ENCODE measurements at regions not wholly inside any gene's neighbourhood (a gene's known extent, or its start where the extent isn't known, plus 50 kb on each side); places are given as distances from the start of the nearest gene placed in this dataset.

- no peak for DNase-seq (ENCODE audit: low read depth)
These were observed 221.1 kb upstream of the RGS6 start for GRCh38 chr14:71711125-71711524.

- DNase-seq (ENCODE audit: low read depth) = peak; percentile 88
These were observed 220.6 kb upstream of the RGS6 start for GRCh38 chr14:71711619-71712018.

DNA sequence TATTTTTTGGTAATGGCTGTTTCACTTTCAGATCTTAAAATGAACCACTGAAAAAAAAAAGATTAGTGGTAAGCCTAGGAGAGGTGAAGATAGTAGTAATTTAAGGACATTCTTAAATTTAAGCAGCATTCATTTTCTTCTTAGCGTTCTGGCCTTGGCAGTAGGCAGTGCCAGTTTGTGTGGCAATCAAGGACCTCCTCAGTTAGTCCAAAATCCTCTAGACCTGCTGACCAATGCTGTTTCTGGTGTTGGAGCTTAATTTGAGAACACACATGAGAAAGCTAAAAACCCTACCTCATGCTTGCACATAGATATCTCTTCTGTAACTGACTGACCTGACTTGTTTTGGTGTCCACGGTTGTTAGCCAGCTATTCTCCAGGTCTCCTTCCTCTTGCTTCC, 219.8 kb upstream of the RGS6 start:
- DNase-seq (ENCODE audit: low read depth) = no peak

DNA sequence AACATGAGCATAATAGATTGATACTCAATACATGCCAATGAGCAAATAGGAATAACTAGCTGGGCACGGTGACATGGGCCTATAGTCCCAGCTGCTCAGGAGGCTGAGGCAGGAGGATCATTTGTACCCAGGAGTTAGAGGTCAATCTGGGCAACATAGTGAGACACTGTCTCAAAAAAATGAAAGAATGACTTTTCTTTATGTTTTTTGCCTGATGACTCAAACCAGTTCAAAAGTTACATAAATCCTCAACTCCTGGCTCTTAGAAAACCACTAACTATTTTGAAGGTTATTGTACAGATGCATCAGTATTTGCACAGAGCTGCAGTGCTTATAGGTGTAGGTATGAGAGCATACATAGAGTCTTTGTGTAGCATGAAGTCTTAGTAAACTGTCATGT, 219.2 kb upstream of the RGS6 start:
- peak; percentile 63 for DNase-seq (ENCODE audit: low read depth)

DNA sequence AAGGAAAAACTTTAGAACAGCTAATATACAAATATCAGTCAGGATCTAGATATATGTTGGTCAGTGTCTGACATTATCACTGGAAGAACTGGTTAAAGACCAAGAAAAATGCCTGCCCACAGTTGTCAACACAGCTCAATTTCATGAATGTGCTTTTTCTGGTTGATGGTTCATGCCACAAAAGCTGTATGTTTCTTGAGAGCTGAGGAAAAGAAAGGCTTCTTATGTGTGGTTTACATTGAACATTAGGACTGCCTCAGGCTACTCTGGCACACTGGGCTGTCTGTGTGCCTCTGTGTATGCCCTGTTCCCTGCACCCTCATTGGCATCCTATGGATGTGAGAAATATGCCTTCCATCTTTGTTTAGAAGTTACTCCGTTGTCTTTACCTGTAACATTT, 218.8 kb upstream of the RGS6 start:
- no peak for DNase-seq (ENCODE audit: low read depth)

GRCh38 chr14:71714225-71714624, 218.0 kb upstream of the RGS6 start:
- peak; percentile 94 for DNase-seq (ENCODE audit: low read depth)

DNA sequence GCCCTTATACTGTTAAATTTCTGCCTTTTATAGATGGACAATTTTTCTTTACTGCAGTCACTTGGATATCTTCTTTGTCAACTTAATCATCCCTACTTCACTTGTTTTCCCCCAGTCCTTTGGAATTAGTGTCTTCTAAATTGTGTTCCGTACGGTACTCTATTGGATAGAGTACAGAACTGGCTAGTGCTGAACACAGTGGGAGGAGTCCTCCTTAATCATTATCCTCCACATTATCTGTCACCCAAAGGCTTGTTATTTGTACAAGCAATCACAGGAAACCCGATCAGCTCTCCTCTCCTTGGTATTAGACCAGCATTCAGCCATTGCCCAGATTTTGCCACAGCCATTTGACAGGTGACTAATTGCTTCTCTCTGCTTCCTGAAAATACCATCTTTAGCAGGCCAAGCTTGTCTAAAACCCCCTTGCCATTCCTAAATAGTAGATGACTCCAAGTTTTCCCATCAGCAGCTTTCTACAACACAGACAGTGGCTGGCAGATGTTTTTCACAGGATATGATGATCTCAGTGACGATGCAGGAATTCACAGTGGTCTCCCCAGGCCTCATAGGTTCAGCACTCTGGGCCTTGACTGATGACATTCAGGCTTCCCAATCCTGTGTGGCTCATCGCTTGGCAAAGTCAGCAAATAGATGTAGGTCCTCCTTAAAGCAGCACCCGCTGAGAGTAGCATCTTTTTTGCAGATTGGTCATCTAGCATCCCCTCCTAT, 216.0 kb upstream of the RGS6 start:
- peak; percentile 54 for DNase-seq (ENCODE audit: low read depth)

GRCh38 chr14:71720978-71721624, 211.1 kb upstream of the RGS6 start:
- DNase-seq (ENCODE audit: low read depth) = peak; percentile 89

DNA sequence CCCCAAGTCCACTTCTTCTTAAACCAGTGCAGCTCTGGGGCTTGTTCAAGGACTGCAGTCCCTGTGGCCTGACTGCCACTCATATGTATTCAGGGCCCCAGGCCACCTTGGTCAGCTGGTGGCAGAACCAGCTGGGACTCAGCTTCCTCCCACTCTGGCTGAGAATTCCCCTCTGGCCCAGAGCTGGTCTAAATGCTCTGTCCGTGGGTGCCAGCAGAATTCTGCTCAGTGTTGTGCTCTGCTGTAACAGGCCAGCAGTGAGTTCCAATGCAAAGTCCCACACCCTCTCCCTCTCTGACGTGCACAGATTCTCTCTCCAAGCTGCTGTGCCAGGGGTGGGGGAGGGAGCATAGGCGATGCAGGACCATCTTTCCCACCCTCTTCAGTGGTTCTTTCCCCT, 210.4 kb upstream of the RGS6 start:
- no peak for DNase-seq (ENCODE audit: low read depth)

GRCh38 chr14:71722885-71723284, 209.3 kb upstream of the RGS6 start:
- no peak for DNase-seq (ENCODE audit: low read depth)

DNA sequence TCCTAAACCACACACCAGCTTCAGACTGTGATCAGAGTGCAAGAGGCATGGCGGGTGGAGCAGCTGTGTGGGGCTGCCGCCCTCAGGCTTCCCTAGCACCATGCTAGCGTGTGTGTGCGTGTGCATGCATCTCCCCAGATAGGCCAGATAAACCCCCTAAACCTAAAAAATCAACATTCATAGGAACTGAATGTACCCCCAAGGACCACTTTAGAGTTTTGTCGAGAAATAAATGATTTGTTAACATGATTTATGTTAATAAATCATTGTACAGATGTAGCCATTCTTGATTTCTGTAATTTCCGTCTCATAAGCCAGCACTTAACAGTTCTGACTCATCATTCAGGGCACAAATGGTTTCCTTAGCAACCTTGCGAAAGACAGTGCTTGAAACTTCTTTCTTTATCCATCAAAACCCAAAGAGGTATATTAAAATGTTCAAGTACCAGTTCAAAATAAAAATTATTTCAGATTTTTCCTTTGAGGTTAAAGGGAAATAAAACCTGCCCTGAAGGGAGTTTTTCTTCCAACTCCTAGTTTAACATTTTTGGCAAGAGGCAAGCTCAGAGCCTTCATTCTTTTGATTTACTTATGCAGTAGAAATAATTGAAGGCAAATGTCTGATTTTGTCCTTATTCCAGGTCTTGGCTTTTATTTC, 206.2 kb upstream of the RGS6 start:
- DNase-seq (ENCODE audit: low read depth) = peak; percentile 90

DNA sequence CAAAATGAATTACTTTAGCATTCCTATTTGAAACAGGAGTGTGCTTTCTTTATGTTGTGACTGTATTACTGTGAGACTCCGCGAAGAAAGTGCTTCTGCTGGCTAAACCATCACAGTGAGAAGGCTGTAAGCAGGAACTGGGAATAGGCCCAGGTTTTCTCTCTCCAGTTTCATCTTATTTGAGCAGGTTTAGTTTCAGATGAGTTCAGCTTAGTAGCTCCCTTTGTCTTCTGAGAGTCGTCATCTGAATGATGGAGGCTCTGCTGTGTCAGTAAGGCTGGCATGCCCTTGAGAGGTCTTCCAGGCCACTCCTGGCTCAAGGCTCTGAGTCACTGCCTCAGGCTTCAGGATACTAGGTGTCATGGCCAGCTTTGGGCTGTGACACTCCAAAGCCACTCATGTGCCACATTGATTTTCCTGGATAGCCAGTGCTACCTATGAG, 205.6 kb upstream of the RGS6 start:
- DNase-seq (ENCODE audit: low read depth) = no peak

DNA sequence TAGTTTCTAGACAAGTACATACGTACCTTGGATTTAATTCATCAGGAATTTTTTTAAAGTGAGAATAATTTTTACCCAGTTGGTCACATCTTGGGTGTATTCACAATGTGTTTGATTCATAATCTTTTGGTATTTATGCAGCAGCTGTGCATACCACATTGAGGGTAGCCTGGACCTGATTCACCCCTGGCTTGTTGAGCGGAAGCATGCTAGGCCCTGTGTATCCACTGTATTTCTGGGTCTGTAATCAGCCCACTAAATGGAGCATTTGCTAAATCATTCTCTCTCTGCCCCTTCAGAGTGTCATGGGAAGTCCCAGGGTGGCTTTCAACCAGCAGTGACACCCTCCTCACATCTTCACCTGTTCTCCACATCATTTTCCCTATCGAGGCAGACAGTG, 203.8 kb upstream of the RGS6 start:
- DNase-seq (ENCODE audit: low read depth) = no peak

- peak; percentile 39 for DNase-seq (ENCODE audit: low read depth)
These were observed 202.6 kb upstream of the RGS6 start for GRCh38 chr14:71729596-71729995.

GRCh38 chr14:71730471-71730870, 201.8 kb upstream of the RGS6 start:
- peak; percentile 48 for DNase-seq (ENCODE audit: low read depth)

DNA sequence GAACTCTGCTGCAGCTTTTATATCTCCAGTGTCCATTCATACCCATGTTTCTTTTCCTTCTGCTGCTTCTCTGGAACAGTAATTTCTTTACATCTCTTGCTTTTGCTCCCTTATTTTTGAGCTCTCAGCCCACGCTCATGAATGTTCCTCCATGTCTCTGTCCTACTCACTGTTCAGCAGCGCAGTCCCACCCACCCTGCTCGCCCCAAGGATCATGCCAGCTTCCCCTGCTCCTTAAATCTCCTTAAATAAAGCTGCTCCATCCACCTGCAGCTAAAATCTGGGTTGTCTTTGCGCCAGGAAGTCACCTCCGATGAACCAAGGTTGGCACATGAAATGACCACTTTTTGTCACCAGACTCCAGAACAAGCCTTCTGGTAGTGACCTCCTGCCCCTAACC, 201.1 kb upstream of the RGS6 start:
- DNase-seq (ENCODE audit: low read depth) = no peak

DNA sequence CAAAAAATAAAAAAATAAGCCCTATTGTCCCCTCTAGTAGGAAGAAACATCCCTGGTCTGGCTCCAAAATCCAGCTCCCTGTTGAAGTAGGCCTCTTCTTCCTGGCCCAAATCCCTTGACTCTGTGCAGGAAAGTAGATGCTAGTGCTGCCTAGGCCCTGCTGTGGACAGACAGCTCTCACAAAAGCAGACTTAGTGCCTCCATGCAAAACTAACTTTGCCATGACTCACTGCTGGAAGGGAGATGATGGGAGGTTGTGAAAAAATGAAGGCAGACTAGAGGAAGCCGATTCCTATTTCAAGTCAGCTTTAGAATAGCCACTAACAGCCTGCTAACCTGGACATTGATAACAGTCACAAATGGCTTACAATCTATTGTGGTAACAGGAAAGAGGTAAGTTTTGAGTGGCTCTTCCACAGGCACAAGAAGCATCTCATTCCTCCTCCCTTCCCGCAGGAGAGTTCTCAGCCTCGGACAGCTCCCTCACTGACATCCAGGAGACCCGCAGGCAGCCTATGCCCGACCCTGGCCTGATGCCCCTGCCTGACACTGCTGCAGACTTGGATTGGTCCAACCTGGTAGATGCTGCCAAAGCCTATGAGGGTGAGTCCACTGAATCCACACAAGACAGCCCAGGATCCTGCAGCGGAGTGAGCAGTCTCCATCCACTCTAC, 198.9 kb upstream of the RGS6 start:
- peak; percentile 69 for DNase-seq (ENCODE audit: low read depth)

- no peak for DNase-seq (ENCODE audit: low read depth)
These were observed 198.2 kb upstream of the RGS6 start for GRCh38 chr14:71734076-71734475.

- DNase-seq (ENCODE audit: low read depth) = no peak
These were observed 197.3 kb upstream of the RGS6 start for GRCh38 chr14:71734885-71735284.

DNA sequence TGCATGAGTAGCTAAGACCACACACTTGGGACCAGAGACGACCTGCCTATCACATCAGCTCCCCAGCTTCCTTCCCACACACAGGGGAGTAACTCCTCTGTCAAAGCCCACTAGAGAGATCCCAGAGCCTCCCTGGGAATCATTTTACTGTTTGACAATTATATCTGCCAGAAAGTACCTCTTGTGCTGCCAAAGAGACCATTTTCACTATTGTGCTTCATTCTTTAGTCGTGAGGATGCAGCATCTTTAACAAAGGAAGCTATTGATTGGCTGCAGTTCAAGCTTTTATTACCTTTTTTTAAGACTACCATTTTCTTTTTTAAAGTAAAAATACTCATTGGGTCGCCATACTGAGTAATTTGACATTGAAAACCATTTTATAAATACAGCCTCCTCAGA, 194.5 kb upstream of the RGS6 start:
- DNase-seq (ENCODE audit: low read depth) = no peak

- DNase-seq (ENCODE audit: low read depth) = peak; percentile 37
These were observed 192.8 kb upstream of the RGS6 start for GRCh38 chr14:71739273-71739990.

GRCh38 chr14:71741241-71741640, 191.0 kb upstream of the RGS6 start:
- DNase-seq (ENCODE audit: low read depth) = no peak
